Umbilical cord (tissue), 1 donor: ENCODE measurements at regions not wholly inside any gene's neighbourhood (a gene's known extent, or its start where the extent isn't known, plus 50 kb on each side); places are given as distances from the start of the nearest gene placed in this dataset.
"Not testable (repeated sequence)": the region's sequence is repeated elsewhere in the genome, so short reads cannot be mapped to it uniquely, and the experiment has no call there.

ENCODE experiments used
- DNase-seq: peaks from one replicate; pipeline ENCODE4 v3.0.0-alpha.2; 2015; ENCODE audit warnings: low spot score

DNA sequence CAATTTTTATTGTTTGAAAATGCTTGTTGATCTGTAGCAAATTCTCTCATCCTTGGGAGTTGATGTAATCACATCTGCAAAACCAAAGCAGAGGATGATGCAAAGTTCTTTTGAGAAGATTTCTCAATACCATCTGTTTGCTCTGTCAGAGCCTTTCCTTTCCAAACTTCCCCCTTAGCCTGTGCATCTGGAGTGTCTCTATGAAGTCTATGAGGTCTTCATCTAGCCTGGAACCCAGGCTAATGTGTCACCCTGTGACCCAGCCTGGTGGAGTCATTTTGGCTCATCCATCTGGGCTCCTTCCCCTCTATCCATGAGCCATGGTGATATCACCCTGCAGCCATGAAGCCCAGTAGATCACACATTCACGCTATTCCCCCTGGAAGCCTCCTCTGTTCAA is 123.2 kb upstream of the SLC7A14 start:
- peak; percentile 58 for DNase-seq

DNA sequence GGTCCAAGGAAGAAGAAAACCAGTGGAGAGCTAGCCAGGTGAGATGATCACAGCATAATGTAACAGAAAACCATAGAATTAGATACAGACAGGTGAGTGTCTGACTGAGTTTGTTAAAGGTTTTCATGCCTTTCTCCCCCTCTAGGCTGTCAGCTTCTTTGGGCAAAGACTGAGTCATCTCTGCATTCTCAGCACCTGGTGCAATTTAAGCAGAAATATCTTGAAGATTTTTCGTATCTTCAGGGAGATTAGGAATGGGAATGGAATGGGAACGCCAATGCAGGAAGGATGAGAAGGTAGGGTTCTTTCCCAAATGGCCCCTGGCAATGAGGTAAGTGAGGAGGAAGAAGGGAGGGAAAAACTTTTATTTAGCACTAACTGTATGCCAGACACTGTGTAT is 122.0 kb upstream of the SLC7A14 start:
- no peak for DNase-seq

DNA sequence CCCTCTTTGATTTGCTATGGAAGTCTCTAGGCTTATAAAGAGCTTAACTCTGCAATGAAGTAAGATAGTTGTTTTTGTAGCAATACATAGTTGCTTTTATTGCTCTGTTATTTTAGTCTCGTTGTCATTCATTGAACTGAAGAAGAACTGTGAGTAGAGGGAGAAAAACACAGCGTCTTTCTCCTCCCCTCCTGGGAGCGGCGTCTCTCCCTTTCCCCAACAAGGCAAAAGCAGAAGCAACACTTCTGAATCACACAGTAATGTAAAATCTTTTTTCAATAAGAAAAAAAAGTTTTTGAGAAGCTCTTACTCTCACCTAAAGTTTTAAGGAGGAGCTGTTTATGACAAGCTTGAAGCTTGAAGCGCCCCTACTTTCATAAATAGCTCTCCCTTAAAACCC is 119.3 kb upstream of the SLC7A14 start:
- DNase-seq, result no peak

DNA sequence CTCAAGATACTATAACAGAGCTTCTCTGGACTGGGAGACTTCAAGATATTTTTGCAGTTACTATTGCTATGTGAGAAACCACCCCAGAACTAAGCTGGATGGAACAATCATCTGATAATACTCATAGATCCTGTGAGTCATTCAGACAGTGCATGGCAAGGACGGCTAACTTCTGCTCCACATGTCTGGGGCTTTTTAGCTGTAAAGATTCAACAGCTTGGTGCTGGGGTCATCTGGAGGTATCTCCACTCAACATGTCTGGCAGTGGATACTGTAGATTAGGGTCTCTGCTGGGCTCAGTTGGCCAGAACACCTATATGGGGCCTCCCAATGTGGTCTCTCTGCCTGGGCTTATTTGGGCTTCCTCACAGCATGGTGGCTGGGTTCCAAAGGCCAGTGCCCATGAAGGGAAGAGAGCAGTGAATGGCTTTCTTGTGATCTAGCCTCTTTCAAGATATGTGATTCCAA is 117.3 kb upstream of the SLC7A14 start:
- peak; percentile 77 for DNase-seq

DNA sequence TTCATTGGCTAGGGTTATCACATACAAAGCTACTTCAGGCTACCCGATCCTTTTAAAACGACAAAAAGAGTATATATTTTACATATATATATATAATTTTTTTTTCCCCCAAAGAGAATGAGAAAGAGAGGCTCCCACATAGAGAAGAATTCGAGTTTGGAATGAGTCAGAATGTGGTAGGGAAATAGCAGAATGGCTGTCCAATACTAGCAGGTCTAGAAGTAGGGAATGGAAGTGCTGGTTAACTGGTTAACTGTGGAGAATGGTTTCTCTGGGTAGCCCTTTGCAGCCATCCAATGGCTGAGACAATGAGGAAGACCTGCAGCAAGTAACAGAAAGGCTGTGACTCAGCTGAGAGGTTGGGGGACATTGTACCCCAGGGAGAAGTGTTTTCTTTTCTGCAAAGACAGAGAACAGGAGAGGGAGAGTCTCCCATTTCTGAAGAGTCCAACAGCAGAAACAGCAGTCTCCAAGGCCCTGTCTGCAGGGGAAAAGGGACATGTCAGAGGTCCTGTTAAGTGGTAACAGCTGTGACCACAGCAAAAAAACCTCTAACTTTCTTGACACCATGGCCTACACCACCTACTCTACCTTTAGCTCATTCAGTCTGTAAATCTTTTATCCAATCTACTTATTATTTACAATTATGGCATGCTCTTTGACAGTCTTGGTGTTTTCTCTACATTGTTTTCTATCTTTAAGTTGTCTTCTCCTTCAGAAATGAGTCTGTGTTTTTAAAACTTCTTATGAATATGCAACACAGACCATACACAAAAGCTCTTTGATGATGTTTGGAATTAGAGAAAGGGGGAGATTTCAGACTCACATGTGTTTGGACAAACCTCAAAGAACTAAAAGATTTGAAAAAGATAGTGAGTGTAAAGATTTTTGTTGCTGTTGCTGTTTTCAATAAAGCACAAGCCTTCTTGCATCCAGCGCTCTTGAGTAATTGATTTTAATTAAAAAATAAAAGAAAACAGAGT is 116.1 kb upstream of the SLC7A14 start:
- no peak for DNase-seq

DNA sequence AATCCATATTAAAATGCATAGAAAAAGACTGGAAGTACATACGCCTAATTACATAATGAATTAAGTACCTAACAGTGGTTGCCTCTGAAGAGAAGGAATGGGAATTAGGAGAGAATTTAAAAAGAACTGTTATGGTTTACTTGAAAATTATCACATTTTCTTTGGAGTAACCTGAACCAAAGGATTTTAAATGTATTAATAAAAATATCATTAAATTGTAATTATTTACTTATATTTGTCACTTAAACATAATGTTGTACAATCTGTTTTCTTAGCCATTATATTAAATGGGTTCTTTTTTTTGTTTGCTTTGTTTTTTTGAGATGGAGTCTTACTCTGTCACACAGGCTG is 114.2 kb upstream of the SLC7A14 start:
- no peak for DNase-seq

DNA sequence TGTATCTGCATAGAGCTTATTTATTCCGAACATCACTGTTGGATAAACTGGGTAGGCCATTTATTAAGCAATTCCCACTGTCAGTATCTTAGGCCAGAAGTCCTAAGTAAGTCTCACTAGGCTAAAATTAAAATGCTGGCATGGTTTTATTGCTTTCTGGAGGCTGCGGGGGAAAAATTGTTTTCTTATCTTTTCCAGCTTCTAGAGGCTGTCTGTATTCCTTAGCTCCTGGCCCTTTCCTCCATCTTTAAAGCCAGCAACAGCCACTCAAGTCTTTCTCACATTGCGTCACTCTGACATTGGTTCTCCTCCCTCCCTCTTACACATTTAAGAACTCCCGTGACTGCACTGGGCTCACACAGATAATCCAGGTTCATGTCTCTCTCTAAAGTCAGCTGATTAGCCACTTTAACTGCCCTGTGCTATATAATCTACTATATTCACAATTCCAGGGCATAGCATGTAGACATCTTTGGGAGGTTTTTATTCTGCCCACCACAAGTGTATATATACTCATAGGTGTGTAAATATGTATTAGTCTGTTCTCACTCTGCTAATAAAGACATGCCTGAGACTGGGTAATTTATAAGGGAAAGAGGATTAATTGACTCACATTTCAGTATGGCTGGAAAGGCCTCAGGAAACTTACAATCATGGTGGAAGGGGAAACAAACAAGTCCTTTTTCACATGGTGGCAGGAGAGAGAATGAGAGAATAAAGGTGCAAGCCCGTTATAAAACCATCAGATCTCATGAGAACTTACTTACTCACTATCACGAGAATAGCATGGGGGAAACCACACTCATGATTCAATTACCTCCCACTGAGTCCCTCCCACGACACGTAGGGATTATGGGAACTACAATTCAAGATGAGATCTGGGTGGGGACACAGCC is 113.5 kb upstream of the SLC7A14 start:
- DNase-seq, result peak; percentile 46

DNA sequence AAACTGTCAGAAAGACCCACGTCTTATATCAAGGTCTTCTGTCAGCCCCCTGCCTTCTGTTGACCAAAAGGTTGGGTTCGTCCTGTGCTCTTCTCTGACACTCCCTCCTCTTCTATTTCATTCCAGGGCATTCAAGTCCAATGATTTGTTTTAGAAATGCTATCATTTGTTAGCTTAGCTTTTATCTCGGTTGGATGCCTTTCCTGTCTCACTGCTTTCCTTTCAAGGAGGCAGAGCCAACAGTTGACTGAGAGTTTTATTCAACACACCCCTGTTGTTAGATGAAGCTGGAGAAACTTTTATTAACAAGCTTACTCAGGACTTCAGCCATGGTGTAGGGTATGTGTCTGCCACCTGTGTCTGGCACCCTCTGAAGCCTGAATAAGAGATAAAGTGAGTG is 112.0 kb upstream of the SLC7A14 start:
- peak; percentile 44 for DNase-seq

DNA sequence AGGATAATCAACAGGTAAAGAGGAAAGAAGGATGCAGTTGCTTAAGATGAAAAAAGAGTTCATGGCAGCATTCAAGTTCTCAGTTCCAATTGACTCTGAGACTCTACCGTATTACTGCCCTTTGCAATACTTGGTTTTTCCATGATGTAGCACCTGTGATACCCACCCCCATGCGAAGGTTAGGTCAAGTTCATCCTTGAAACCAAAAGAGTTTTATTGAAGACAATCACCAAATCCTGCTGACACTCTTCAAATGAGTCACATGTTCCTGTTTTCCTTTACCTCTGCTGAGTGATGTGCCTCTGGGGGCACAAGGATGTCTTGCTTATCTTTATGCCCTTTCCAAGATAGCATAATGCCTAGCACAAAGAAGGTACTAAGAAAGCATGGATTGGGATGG is 111.3 kb upstream of the SLC7A14 start:
- no peak for DNase-seq

DNA sequence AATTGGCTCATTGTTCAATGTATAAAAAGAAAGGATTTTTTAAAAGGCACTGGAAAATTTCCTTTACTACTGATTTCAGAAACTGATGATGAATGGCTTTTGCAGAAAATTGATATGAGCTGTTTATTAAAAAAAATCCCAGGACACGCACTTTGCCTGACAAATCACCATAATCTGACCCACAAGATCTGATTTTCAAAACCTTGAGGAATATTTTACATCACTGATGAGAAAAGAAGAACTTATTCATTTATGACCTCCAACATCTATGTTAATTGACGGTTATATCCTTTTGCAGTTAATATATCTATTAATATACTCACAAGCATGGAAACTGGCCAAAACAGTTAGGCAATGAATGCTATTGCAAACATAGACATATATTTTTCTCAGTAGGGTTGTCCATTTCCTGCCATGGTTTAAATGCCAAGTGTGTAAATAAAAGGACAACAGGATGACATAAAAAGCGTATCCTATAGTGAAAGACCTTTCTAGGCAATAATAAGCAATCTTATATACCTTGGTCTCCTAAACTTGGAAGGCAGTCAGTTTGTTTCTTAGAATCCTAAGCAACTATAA is 109.7 kb upstream of the SLC7A14 start:
- DNase-seq, result no peak

DNA sequence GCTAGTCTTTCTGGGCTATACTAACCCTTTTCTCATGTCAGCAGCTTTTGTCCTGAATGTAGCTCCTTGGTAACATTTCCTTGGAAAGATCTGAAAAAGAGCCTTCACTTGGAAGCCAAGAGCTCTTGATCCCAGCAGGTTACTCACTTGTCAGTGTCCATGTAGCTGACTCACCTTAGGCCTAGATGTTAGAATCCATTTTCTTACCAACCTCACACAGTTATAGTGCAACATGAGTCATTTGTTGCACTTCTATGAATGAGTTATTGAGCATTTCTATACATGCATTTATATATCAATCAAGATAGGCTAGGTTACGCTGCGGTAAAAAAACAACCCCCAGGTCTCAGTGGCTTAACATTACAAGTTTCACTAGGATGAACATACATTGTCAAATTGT is 106.8 kb upstream of the SLC7A14 start:
- no peak for DNase-seq

DNA sequence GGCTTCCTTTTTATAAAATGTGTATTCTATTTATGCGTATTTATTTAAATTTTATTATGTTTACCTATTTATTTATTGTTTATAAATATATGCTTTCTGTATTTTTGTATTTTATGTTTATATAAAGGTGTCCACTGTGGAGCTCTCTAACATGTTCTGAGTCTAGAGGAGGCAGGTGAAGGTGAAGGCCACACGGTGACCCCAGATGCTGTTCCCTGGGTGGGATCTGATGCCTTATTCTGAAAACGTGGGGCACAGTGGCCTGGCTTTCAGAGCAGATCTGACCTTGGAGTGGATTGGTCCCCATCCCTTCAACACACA is 104.7 kb upstream of the SLC7A14 start:
- DNase-seq, result no peak

DNA sequence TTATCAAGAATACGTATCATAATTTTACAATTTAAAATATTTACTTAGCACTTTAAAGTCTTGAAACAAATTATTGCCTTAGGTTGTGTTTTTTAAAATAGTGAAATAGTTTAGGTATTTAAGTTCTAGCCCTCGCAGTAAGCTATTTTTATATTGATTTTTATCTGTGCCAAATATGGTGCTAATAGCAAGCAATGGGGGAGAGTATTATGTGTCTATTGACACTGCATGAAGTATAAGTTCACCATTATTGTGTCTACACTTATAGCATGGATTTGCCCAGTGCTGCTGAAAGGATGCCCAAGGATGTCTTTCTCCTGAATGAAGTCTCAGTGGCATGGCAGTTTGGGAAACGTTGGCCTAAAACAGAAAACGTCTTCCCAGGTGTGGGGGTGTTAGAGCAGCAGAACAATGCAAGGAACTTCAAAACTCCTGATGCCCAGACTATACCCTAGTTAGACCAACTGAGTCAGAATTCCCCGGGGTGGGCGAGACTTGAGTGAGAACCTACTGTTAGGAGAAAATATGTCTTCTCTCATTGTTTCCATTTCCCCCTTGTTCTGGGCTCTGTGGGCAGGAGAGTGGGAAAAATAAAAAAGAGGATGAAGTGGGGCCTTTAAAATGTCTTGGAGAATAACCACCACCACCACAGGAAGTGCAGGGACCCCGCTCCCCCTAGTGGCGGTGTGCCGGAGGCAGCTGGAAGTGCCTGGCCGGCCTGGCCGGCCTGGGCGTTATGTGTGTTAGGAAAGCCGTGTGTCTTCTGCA is 104.2 kb upstream of the SLC7A14 start:
- DNase-seq, result no peak

DNA sequence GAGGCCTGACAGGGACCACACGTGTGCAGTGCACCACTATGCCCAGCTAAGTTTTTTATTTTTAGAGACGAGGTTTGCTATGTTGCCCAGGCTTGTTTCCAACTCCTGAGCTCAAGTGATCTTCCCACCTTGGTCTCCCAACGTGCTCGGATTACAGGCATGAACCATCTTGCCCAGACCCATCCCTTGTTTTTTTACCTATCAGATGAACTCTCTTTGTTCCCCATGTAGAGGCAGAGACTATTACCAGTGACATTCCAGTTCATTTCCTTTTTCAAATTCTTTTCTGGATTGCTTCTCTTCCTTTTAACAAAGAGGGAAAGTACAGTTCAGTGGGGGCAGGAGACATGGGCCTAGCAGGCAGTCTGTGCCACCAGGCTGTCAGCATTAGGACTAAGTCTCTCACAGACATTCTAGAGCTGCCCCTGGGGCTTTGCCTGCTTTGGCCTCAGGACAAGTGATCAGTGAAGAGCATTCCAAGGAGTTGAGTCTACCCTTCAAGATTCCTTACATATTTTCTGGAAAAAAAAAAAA is 103.5 kb upstream of the SLC7A14 start:
- DNase-seq, result peak; percentile 84

DNA sequence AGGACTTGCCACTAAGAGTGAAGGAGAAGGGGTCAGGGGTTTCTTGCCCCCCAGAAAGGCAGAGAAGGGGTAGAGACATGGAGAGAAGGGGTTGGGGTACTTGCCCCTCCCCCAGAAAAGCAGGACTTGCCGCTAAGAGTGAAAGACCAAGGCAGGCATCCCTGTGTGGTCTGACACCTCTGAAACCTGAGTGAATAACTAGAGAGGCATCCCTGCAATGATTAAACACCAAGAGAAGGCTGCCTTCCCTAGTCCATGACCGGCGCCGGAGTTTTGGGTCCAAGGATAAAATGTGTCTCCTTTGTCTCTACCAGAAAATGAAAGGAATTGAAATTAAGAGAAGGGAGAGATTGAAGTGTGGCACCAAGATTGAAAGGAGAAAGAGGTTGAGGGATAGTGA is 102.3 kb upstream of the SLC7A14 start:
- not testable (repeated sequence) for DNase-seq

DNA sequence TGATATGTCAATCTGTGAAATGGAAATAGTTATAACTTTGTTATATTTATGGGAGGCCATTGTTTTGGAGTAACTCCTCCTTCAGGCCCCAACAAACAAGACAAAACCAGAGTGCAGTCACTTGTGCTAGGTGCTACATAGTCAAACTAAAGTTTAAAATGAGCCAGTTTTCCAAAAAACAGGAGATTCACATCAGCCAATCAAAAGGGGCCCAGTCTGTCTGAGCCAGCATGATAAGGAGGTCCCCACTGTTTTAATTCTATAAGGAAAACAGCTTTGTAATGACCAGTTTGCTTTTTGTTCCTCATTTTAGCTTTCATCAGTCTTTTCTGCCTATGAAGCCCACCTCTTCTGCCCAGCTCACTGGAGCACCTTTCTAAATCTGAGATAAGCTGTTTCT is 94.7 kb upstream of the SLC7A14 start:
- no peak for DNase-seq

DNA sequence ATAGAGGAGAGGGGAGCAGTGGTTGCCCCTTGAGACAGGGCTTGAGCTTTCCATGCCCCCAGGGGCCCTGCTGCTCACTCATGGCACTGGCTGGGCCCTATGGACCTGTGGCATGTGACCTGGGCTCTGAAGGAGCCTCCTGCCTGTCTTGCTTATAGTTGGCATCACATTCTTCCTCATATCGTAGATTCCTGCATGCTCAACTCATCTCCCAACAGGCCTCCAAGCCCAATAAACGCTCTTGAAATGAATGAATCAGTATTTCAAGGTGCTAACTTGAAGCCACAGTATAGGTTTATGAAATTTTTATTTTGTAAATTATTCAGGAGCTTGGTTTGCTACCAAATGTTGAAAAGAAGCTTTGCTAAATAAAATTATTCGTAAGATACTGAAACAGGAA is 93.3 kb upstream of the SLC7A14 start:
- DNase-seq, result no peak

DNA sequence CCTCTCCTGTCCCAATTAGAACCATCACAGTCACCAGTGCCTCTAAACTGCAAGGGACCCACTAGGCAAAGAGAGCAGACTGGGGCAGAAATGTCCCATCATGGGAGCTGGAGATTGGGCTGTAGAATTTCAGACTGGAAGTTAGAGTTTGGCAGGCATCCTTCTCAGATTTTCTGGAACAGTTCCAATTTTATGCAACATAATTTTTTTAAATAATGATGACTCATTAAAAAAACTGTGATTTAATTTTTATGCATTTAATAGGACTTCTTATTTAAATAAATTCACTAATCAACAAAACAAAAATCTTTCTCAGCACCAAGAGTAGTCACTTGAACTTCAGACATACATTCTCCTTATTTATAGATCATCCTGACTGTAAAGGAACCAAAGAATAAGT is 84.6 kb upstream of the SLC7A14 start:
- DNase-seq, result no peak

DNA sequence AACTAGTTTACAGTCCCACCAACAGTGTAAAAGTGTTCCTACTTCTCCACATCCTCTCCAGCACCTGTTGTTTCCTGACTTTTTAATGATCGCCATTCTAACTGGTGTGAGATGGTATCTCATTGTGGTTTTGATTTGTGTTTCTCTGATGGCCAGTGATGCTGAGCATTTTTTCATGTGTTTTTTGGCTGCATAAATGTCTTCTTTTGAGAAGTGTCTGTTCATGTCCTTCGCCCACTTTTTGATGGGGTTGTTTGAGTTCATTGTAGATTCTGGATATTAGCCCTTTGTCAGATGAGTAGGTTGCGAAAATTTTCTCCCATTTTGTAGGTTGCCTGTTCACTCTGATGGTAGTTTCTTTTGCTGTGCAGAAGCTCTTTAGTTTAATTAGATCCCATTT is 77.1 kb upstream of the SLC7A14 start:
- DNase-seq, result not testable (repeated sequence)

DNA sequence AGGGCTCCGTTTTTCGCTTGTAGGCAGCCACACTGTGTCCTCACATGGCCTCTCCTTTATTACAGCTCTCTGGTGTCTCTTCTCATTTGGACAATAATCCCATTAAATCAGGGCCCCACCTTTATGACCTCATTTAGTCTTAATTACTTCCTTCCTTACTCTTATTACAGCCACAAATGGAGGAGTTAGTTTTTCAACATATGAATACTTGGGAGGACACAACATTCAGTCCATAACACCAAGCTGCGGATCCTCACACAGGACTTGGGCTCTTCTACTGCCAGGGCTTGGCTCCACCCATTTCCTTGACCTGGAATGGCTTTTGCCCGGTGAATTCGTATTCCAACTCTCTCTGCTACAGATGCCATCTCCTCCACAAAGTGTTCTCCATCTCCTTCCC is 74.3 kb upstream of the SLC7A14 start:
- no peak for DNase-seq

DNA sequence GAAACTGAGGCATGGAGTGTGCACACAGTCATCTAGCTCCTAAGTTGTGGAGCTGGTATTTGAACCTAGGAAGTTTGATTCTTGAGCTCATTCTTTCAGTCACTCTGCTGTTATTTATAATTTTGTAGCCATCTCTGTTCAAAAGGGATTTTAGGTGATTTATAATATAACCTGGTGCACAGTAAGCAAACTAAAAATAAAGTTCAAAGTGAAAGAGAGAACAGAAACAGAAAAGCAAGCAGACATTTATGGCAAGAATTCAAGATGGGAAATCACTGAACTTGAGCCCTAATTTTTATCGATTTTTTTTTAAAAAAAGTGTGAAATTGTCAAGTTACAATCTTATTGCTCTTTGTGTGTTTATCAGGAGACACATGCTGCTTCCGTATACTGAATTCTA is 71.4 kb upstream of the SLC7A14 start:
- DNase-seq, result no peak
